GM10248 (cell line): ENCODE measurements at regions not wholly inside any gene's neighbourhood (a gene's known extent, or its start where the extent isn't known, plus 50 kb on each side); places are given as distances from the start of the nearest gene placed in this dataset.

Source experiments
- CTCF ChIA-PET: fragments of 300-600 bp; sonication (Branson Sonifier 250); formaldehyde crosslinking; extraction: SDS; loops from one replicate; lab custom pipeline; 2021; ENCODE audit warnings: antibody characterized with exemption; lab: Yijun Ruan, JAX
- POLR2A ChIA-PET: fragments of 350-650 bp; sonication (Branson Sonifier 250); formaldehyde crosslinking; extraction: SDS; loops from one replicate; lab custom pipeline; 2020; ENCODE audit warnings: antibody characterized with exemption; lab: Yijun Ruan, JAX
- DNase-seq: peaks from one replicate; pipeline ENCODE4 v3.0.0; 2012; ENCODE audit errors: extremely low spot score
- TF ChIP-seq, protein P1 (sequence below): IDR thresholded peaks from 2 replicates; pipeline ENCODE4 v1.5.1; 2012; ENCODE audit warnings: mild to moderate bottlenecking, low read depth; ENCODE audit errors: extremely low read depth, missing control alignments, control extremely low read depth

DNA sequence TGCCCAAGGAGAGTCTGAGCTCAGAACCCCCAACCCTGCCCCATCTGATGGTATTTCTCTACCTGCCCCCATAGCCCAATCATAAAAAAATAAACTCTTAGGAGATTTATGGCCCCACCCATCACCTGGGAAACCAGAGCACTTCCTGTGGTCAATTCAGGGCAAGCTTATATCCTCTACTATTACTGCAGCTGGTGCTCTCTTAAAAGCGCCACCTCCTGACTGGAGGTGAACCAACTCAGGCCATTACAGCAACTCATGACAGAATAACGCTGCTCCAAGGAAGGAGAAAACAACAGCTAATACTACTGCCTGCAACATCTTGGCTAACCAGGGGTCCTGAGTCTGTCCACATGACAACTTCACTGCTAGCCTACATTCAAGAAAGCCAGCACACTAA lies 195.7 kb downstream of the MTCL1 start:
- POLR2A ChIA-PET: no interaction called here
- TF ChIP-seq, protein P1, sequence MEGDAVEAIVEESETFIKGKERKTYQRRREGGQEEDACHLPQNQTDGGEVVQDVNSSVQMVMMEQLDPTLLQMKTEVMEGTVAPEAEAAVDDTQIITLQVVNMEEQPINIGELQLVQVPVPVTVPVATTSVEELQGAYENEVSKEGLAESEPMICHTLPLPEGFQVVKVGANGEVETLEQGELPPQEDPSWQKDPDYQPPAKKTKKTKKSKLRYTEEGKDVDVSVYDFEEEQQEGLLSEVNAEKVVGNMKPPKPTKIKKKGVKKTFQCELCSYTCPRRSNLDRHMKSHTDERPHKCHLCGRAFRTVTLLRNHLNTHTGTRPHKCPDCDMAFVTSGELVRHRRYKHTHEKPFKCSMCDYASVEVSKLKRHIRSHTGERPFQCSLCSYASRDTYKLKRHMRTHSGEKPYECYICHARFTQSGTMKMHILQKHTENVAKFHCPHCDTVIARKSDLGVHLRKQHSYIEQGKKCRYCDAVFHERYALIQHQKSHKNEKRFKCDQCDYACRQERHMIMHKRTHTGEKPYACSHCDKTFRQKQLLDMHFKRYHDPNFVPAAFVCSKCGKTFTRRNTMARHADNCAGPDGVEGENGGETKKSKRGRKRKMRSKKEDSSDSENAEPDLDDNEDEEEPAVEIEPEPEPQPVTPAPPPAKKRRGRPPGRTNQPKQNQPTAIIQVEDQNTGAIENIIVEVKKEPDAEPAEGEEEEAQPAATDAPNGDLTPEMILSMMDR: no peak
- CTCF ChIA-PET: interaction anchor here (1.0 to 2.2 kb wide), 2 partner anchors 9 to 22 kb away, joined by 3 to 8 read pairs; no protein-coding TSS in a partner anchor
- no peak for DNase-seq

GRCh38 chr18:8904316-8904715 lies 198.2 kb upstream of the NDUFV2 start:
- ChIA-PET CTCF (no interaction called here), POLR2A (no interaction called here)
- no peak for DNase-seq
- TF ChIP-seq, protein P1: no peak

GRCh38 chr18:8908792-8909510 lies 193.5 kb upstream of the NDUFV2 start:
- ChIA-PET CTCF (interaction anchor here (1.4 to 2.2 kb wide), 3 partner anchors 9 to 78 kb away, joined by 4 to 8 read pairs (median 4); no protein-coding TSS in a partner anchor), POLR2A (no interaction called here)
- DNase-seq: no peak
- TF ChIP-seq, protein P1: no peak

GRCh38 chr18:8910186-8910822 lies 192.2 kb upstream of the NDUFV2 start:
- DNase-seq: no peak

GRCh38 chr18:8910843-8911242 lies 191.7 kb upstream of the NDUFV2 start:
- no peak for DNase-seq
- POLR2A ChIA-PET: no interaction called here
- TF ChIP-seq, protein P1: no peak
- CTCF ChIA-PET: interaction anchor here (1.4 to 2.2 kb wide), 3 partner anchors 10 to 39 kb away, joined by 3 to 8 read pairs (median 4); no protein-coding TSS in a partner anchor

More at GRCh38 chr18:8910186-8910822, 192.2 kb upstream of the NDUFV2 start:
- POLR2A ChIA-PET: no interaction called here
- CTCF ChIA-PET: interaction anchor here (1.4 to 2.2 kb wide), 4 partner anchors 10 to 77 kb away, joined by 3 to 8 read pairs (median 4); no protein-coding TSS in a partner anchor
- TF ChIP-seq, protein P1: no peak

DNA sequence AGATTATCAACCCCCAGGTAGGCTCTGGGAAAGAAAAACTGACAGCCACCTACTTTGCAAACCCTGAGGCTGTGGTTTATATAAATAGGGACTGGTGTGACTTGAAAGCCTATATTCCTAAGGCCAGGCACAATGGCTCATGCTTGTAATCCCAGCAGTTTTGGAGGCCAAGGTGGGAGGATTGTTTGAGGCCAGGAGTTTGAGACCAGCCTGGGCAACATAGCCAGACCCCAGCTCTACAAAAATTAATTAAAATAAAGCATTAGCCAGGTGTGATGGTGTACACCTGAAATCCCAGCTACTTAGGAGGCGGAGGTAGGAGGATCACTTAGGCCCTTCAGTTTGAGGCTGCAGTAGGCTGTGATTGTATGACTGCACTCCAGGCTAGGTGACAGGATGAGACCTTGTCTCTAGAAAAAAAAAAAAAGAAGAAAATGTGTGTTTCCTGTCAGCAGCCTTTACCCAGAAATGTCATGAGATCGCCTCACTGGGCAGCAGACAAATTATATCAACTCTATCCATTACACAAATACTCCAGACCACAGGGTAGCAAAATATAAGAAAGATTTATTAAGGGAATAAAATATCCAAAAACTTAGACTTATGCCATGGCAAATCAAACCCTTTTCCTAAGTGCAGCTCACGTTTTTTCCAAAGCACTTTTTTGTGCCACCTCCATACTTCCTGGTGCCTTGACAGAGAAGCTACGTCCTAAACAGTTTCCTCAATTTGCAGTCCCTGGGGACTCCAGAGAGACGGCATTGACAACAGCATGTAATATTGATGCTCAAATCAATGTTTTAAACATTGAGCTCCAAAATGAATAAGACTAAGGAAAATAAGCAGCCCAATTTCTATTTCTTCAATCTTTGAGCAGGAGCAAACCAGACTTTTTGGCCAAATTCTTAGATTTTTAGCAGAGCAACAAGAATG lies 190.8 kb upstream of the NDUFV2 start:
- DNase-seq: no peak
- CTCF ChIA-PET: interaction anchor here (2.2 kb wide), 1 partner anchor 11 kb away, joined by 8 read pairs; no protein-coding TSS in a partner anchor
- POLR2A ChIA-PET: no interaction called here
- TF ChIP-seq, protein P1: no peak
